ENCODE measurements at regions not wholly inside any gene's neighbourhood (a gene's known extent, or its start where the extent isn't known, plus 50 kb on each side); places are given as distances from the start of the nearest gene placed in this dataset.

DNA sequence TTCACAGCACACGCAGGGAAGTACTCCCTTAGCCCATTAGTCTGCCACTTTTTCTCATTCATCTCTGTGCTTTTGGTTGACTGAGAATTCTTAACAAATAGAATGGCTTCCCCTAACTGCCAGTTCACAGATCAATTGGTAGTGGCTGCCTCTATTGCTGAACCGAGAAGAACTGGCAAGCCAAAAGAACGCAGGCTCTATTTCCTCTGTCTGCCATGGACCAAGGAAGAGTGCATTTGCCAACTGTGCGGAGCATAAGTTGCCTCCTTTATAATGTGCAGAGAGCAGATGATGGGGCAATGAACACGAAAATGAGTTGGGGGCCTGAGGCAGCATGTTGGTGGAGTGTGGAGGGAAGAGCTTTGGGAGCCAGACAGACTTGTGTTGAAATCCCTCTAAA lies 483.1 kb upstream of the CAMK1G start:
- Histone ChIP-seq H3F3A (ENCODE audit: insufficient read depth, low read length) (peaks cover 30% of the 10 kb centered on the region), H3K9ac (ENCODE audit: low read length) (no peak overlapping the region)
- no peak for DNase-seq

GRCh38 chr1:209101106-209101505 lies 482.4 kb upstream of the CAMK1G start:
- Histone ChIP-seq H4K20me1 (ENCODE audit: insufficient read depth, low read length) (no peaks in the 10 kb centered on the region), H3K79me2 (ENCODE audit: low read length) (no peaks in the 10 kb centered on the region), H3K27me3 (replicated peaks; ENCODE audit: insufficient read depth, low read length) (no peaks in the 10 kb centered on the region), H3K4me2 (ENCODE audit: low read depth, low read length) (no peak overlapping the region), H3K36me3 (replicated peaks; ENCODE audit: insufficient read depth, low read length) (no peaks in the 10 kb centered on the region), H2AFZ (ENCODE audit: low read length) (no peak overlapping the region), H3K9ac (ENCODE audit: low read length) (no peak overlapping the region), H3K27ac (ENCODE audit: low read length) (no peak overlapping the region), H3K4me3 (ENCODE audit: low read length) (no peak overlapping the region), H3F3A (ENCODE audit: insufficient read depth, low read length) (peaks cover 36% of the 10 kb centered on the region), H3K4me1 (ENCODE audit: low read length) (peaks cover 43% of the 10 kb centered on the region), H3K9me3 (replicated peaks; ENCODE audit: insufficient read depth, low read length) (no peaks in the 10 kb centered on the region), H3K9me2 (replicated peaks; ENCODE audit: insufficient read depth, low read length) (no peaks in the 10 kb centered on the region)
- no peak for DNase-seq
- TF ChIP-seq EZH2phosphoT487 (IDR thresholded peaks at IDR 0.05; ENCODE audit: low read length) (no peak), EZH2 (optimal IDR thresholded peaks at IDR 0.05; ENCODE audit: low read depth, low read length) (no peak)
- TF ChIP-seq, protein P1, sequence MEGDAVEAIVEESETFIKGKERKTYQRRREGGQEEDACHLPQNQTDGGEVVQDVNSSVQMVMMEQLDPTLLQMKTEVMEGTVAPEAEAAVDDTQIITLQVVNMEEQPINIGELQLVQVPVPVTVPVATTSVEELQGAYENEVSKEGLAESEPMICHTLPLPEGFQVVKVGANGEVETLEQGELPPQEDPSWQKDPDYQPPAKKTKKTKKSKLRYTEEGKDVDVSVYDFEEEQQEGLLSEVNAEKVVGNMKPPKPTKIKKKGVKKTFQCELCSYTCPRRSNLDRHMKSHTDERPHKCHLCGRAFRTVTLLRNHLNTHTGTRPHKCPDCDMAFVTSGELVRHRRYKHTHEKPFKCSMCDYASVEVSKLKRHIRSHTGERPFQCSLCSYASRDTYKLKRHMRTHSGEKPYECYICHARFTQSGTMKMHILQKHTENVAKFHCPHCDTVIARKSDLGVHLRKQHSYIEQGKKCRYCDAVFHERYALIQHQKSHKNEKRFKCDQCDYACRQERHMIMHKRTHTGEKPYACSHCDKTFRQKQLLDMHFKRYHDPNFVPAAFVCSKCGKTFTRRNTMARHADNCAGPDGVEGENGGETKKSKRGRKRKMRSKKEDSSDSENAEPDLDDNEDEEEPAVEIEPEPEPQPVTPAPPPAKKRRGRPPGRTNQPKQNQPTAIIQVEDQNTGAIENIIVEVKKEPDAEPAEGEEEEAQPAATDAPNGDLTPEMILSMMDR (IDR thresholded peaks at IDR 0.05; ENCODE audit: low read length), result no peak

More for the DNA sequence above, 483.1 kb upstream of the CAMK1G start:
- Histone ChIP-seq H3K4me2 (ENCODE audit: low read depth, low read length) (no peak overlapping the region), H4K20me1 (ENCODE audit: insufficient read depth, low read length) (no peaks in the 10 kb centered on the region), H2AFZ (ENCODE audit: low read length) (no peak overlapping the region), H3K9me3 (replicated peaks; ENCODE audit: insufficient read depth, low read length) (no peaks in the 10 kb centered on the region), H3K4me3 (ENCODE audit: low read length) (no peak overlapping the region), H3K79me2 (ENCODE audit: low read length) (no peaks in the 10 kb centered on the region), H3K4me1 (ENCODE audit: low read length) (peaks cover 37% of the 10 kb centered on the region), H3K27me3 (replicated peaks; ENCODE audit: insufficient read depth, low read length) (no peaks in the 10 kb centered on the region), H3K36me3 (replicated peaks; ENCODE audit: insufficient read depth, low read length) (no peaks in the 10 kb centered on the region), H3K9me2 (replicated peaks; ENCODE audit: insufficient read depth, low read length) (no peaks in the 10 kb centered on the region), H3K27ac (ENCODE audit: low read length) (no peak overlapping the region)
- TF ChIP-seq, protein P1 (IDR thresholded peaks at IDR 0.05; ENCODE audit: low read length), result no peak
- TF ChIP-seq EZH2 (optimal IDR thresholded peaks at IDR 0.05; ENCODE audit: low read depth, low read length), result no peak
- TF ChIP-seq EZH2phosphoT487 (IDR thresholded peaks at IDR 0.05; ENCODE audit: low read length), result no peak

DNA sequence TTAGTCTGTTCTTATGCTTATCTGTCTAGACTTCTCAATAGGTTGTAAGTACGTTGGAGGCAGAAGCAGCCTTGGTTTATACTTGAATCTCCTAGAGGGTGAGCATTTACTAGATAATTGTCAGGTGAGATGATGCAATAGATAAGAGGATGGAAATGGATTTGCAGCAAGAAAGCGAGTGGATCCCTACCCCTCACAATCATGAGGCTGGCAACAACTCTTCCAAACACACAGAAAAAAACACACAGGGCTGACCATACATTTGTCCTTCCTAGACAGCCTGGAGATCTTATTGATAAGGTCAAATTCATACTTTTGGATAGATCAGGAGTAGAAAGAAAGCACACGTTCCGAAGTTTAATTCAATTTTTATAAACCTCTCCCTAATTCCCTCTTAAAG lies 481.4 kb upstream of the CAMK1G start:
- Histone ChIP-seq H3K9me3 (replicated peaks; ENCODE audit: insufficient read depth, low read length) (no peaks in the 10 kb centered on the region), H4K20me1 (ENCODE audit: insufficient read depth, low read length) (no peaks in the 10 kb centered on the region), H3K27me3 (replicated peaks; ENCODE audit: insufficient read depth, low read length) (no peaks in the 10 kb centered on the region), H3F3A (ENCODE audit: insufficient read depth, low read length) (peaks cover 46% of the 10 kb centered on the region), H3K4me3 (ENCODE audit: low read length) (no peak overlapping the region), H3K27ac (ENCODE audit: low read length) (peak overlapping the region; percentile 99; the same call in 1 of the 2 replicates), H3K9me2 (replicated peaks; ENCODE audit: insufficient read depth, low read length) (no peaks in the 10 kb centered on the region), H3K4me2 (ENCODE audit: low read depth, low read length) (no peak overlapping the region), H3K9ac (ENCODE audit: low read length) (no peak overlapping the region), H3K79me2 (ENCODE audit: low read length) (no peaks in the 10 kb centered on the region), H2AFZ (ENCODE audit: low read length) (no peak overlapping the region), H3K36me3 (replicated peaks; ENCODE audit: insufficient read depth, low read length) (no peaks in the 10 kb centered on the region), H3K4me1 (ENCODE audit: low read length) (peaks cover 54% of the 10 kb centered on the region)
- TF ChIP-seq EZH2phosphoT487 (IDR thresholded peaks at IDR 0.05; ENCODE audit: low read length) (no peak), EZH2 (optimal IDR thresholded peaks at IDR 0.05; ENCODE audit: low read depth, low read length) (no peak)
- TF ChIP-seq, protein P1 (IDR thresholded peaks at IDR 0.05; ENCODE audit: low read length), result no peak
- DNase-seq, result no peak

All from MM.1S (cell line).